Stimulated activated CD4-positive, alpha-beta T cell treated with anti-CD3 and anti-CD28 coated beads, Interleukin-4, amount 100 ng/mL, for 1 hour (primary cell): ENCODE measurements at regions not wholly inside any gene's neighbourhood (a gene's known extent, or its start where the extent isn't known, plus 50 kb on each side); places are given as distances from the start of the nearest gene placed in this dataset.
A peak's percentile ranks its signal among the peaks of the same experiment; 100 is the strongest.

Source experiments
- DNase-seq: peaks from one replicate; pipeline ENCODE4 v3.0.0-alpha.2; 2020

GRCh38 chr2:7774481-7774880 lies 857.3 kb downstream of the RNF144A start:
- no peak for DNase-seq

- no peak for DNase-seq
Observed at GRCh38 chr2:7777668-7778067, 860.5 kb downstream of the RNF144A start.

GRCh38 chr2:7780321-7780720 lies 863.1 kb downstream of the RNF144A start:
- DNase-seq: no peak

GRCh38 chr2:7785700-7786099 lies 868.5 kb downstream of the RNF144A start:
- no peak for DNase-seq

GRCh38 chr2:7788736-7789135 lies 871.5 kb downstream of the RNF144A start:
- DNase-seq: no peak

GRCh38 chr2:7792031-7792651 lies 874.9 kb downstream of the RNF144A start:
- no peak for DNase-seq

- DNase-seq: no peak
Observed at GRCh38 chr2:7795778-7796563, 878.8 kb downstream of the RNF144A start.

GRCh38 chr2:7800031-7800430 lies 881.8 kb upstream of the ID2 start:
- no peak for DNase-seq

- DNase-seq: no peak
Observed at GRCh38 chr2:7801212-7801611, 880.6 kb upstream of the ID2 start.

- DNase-seq: no peak
Observed at GRCh38 chr2:7803515-7803914, 878.3 kb upstream of the ID2 start.

- no peak for DNase-seq
Observed at GRCh38 chr2:7809640-7810039, 872.2 kb upstream of the ID2 start.

GRCh38 chr2:7811073-7811472 lies 870.8 kb upstream of the ID2 start:
- DNase-seq: no peak

GRCh38 chr2:7812231-7812995 lies 869.4 kb upstream of the ID2 start:
- no peak for DNase-seq

GRCh38 chr2:7813541-7814292 lies 868.1 kb upstream of the ID2 start:
- DNase-seq: no peak

- DNase-seq: no peak
Observed at GRCh38 chr2:7815726-7816125, 866.1 kb upstream of the ID2 start.

- DNase-seq: no peak
Observed at GRCh38 chr2:7816233-7816632, 865.6 kb upstream of the ID2 start.

- DNase-seq: no peak
Observed at GRCh38 chr2:7816944-7817343, 864.9 kb upstream of the ID2 start.

GRCh38 chr2:7819316-7819715 lies 862.5 kb upstream of the ID2 start:
- DNase-seq: no peak

GRCh38 chr2:7819850-7820249 lies 862.0 kb upstream of the ID2 start:
- DNase-seq: no peak

- DNase-seq: no peak
Observed at GRCh38 chr2:7824211-7824610, 857.6 kb upstream of the ID2 start.

GRCh38 chr2:7825591-7826312 lies 856.1 kb upstream of the ID2 start:
- DNase-seq: peak; percentile 53

GRCh38 chr2:7826656-7827055 lies 855.2 kb upstream of the ID2 start:
- DNase-seq: no peak

GRCh38 chr2:7829241-7829640 lies 852.6 kb upstream of the ID2 start:
- no peak for DNase-seq
